ENCODE measurements at regions not wholly inside any gene's neighbourhood (a gene's known extent, or its start where the extent isn't known, plus 50 kb on each side); places are given as distances from the start of the nearest gene placed in this dataset.

GRCh38 chr14:82091097-82091496 is 557.4 kb upstream of the SEL1L start:
- Histone ChIP-seq H3K36me3 (ENCODE audit: insufficient read depth) (no peaks in the 10 kb centered on the region), H4K20me1 (replicated peaks; ENCODE audit: insufficient read depth) (no peaks in the 10 kb centered on the region), H2AFZ (no peak overlapping the region), H3K27ac (ENCODE audit: low read depth) (no peak overlapping the region), H3K4me1 (ENCODE audit: insufficient read depth) (0 out of 2 replicates have a peak, but pooled peaks cover 3% of the 10 kb centered on the region), H3K9me2 (ENCODE audit: insufficient read depth) (no peaks in the 10 kb centered on the region), H3F3A (replicated peaks; ENCODE audit: low read depth) (no peaks in the 10 kb centered on the region), H3K4me2 (no peak overlapping the region), H3K27me3 (ENCODE audit: insufficient read depth) (no peaks in the 10 kb centered on the region), H3K4me3 (no peak overlapping the region), H3K79me2 (replicated peaks; ENCODE audit: insufficient read depth) (no peaks in the 10 kb centered on the region)
- H3K4me1 Mint-ChIP-seq, result no peaks in the 10 kb centered on the region
- ATAC-seq (no peak), DNase-seq (ENCODE audit: low spot score) (no peak)
- peaks cover 14% of the 10 kb centered on the region; the same call in 2 of the 3 replicates for H3K36me3 Mint-ChIP-seq (ENCODE audit: low read depth)
- H3K4me3 Mint-ChIP-seq, result no peak overlapping the region
- TF ChIP-seq CTCF (conservative IDR thresholded peaks at IDR 0.05; ENCODE audit: low read depth in 2 of 2) (no peak), ZNF331 (CRISPR knock-in tag; IDR thresholded peaks at IDR 0.05; ENCODE audit: low read depth) (no peak), NANOG (IDR thresholded peaks at IDR 0.05; ENCODE audit: borderline replicate concordance) (no peak), ZNF114 (CRISPR knock-in tag; IDR thresholded peaks at IDR 0.05) (no peak), EZH2phosphoT487 (IDR thresholded peaks at IDR 0.05; ENCODE audit: unreplicated experiment) (no peak), EZH2 (IDR thresholded peaks at IDR 0.05; ENCODE audit: low read depth, unreplicated experiment) (no peak), REST (IDR thresholded peaks at IDR 0.05; ENCODE audit: unreplicated experiment) (no peak), CREB1 (CRISPR knock-in tag; IDR thresholded peaks at IDR 0.05; ENCODE audit: low read depth) (no peak), STAT1 (IDR thresholded peaks at IDR 0.05; ENCODE audit: unreplicated experiment) (no peak), ETS1 (IDR thresholded peaks at IDR 0.05) (no peak), JUNB (IDR thresholded peaks at IDR 0.05; ENCODE audit: unreplicated experiment) (no peak), ZNF462 (CRISPR knock-in tag; IDR thresholded peaks at IDR 0.05) (no peak), POLR2AphosphoS5 (IDR thresholded peaks at IDR 0.05; ENCODE audit: low read depth) (no peak)
- peaks cover 85% of the 10 kb centered on the region for H3K9me3 Mint-ChIP-seq
- H3K27ac Mint-ChIP-seq, result no peak overlapping the region
- peaks cover 2% of the 10 kb centered on the region for H3K27me3 Mint-ChIP-seq (ENCODE audit: insufficient read depth, low read depth, poor library complexity)

All from GM23338 (cell line).